ENCODE measurements at regions not wholly inside any gene's neighbourhood (a gene's known extent, or its start where the extent isn't known, plus 50 kb on each side); places are given as distances from the start of the nearest gene placed in this dataset.

DNA sequence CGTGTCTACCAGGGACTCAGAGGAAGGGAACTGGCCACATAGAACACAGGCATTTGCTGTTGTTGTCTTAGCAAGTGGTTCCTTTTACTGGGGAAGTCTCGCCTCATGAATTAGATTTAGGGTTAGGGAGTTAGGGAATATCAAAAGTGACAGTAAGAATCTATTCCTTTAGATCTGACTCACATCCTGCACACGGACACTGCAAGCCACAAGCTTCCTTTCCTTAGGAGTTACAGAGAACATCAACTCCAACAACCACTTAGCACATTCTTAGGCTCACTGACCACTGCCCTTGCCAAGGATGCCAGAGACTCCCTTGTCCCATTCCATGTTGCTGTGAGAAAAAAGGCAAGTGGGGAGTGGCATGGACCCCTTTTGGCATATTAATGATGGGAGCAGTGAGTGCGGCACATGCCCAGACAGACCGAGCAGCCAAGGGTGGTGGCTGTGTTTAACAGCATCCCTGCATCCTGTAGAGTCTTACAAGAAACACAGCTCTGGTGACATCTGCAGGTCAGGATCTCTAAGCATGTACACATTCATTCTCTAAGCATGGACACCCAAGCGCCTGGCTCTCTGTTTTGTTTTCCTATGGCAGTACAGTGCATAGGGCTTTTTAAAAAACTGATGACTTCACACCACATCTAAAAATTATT, 745.6 kb upstream of the RAB6C start:
- Histone ChIP-seq H3K9ac (no peak overlapping the region), H3K79me2 (ENCODE audit: low read depth) (no peaks in the 10 kb centered on the region), H3K4me2 (no peak overlapping the region), H2AFZ (replicated peaks) (no peak overlapping the region), H3K27ac (no peak overlapping the region), H3K36me3 (no peaks in the 10 kb centered on the region), H3K4me3 (no peak overlapping the region), H3K4me1 (no peaks in the 10 kb centered on the region), H3K9me3 (ENCODE audit: low read depth) (no peaks in the 10 kb centered on the region), H3F3A (ENCODE audit: low read depth) (no peaks in the 10 kb centered on the region), H3K27me3 (no peaks in the 10 kb centered on the region), H4K20me1 (ENCODE audit: low read depth) (no peaks in the 10 kb centered on the region)
- Mint-ChIP-seq H3K9me3 (peaks cover 15% of the 10 kb centered on the region), H3K4me3 (no peak overlapping the region), H3K27ac (no peak overlapping the region), H3K36me3 (no peaks in the 10 kb centered on the region), H3K27me3 (ENCODE audit: insufficient read depth, low read depth) (peaks cover 5% of the 10 kb centered on the region), H3K4me1 (peaks cover 4% of the 10 kb centered on the region)
- peak; percentile 52 for DNase-seq (ENCODE audit: low spot score)
- TF ChIP-seq, protein P1, sequence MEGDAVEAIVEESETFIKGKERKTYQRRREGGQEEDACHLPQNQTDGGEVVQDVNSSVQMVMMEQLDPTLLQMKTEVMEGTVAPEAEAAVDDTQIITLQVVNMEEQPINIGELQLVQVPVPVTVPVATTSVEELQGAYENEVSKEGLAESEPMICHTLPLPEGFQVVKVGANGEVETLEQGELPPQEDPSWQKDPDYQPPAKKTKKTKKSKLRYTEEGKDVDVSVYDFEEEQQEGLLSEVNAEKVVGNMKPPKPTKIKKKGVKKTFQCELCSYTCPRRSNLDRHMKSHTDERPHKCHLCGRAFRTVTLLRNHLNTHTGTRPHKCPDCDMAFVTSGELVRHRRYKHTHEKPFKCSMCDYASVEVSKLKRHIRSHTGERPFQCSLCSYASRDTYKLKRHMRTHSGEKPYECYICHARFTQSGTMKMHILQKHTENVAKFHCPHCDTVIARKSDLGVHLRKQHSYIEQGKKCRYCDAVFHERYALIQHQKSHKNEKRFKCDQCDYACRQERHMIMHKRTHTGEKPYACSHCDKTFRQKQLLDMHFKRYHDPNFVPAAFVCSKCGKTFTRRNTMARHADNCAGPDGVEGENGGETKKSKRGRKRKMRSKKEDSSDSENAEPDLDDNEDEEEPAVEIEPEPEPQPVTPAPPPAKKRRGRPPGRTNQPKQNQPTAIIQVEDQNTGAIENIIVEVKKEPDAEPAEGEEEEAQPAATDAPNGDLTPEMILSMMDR (IDR thresholded peaks at IDR 0.05): peak; percentile 45
- no peak for TF ChIP-seq EZH2phosphoT487 (IDR thresholded peaks at IDR 0.05)

DNA sequence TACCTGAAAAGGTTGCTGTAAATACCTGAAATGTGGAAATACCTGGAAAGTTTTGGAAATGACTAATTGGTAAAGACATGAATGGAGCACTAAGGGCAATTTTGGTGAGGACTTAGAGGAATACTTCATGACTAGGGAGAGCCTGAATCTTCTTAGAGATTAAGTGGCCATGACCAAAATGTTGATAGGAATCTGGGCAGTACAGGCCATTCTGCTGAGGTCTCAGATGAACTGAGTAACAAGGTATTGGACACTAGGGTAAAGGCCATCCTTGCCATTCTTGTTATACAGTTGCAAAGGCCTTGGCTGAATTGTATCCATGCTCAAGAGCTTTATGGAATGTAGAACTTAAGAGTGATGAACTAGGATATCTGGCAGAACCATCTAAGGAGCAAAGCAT, 742.9 kb upstream of the RAB6C start:
- H3K27ac ChIP-seq: no peak overlapping the region
- no peaks in the 10 kb centered on the region for H4K20me1 ChIP-seq (ENCODE audit: low read depth)
- Mint-ChIP-seq H3K36me3 (no peaks in the 10 kb centered on the region), H3K27me3 (ENCODE audit: insufficient read depth, low read depth) (peaks cover 6% of the 10 kb centered on the region), H3K9me3 (peaks cover 15% of the 10 kb centered on the region), H3K27ac (no peak overlapping the region), H3K4me3 (no peak overlapping the region), H3K4me1 (peaks cover 4% of the 10 kb centered on the region)
- H3F3A ChIP-seq (ENCODE audit: low read depth): no peaks in the 10 kb centered on the region
- H3K4me1 ChIP-seq: no peaks in the 10 kb centered on the region
- DNase-seq (ENCODE audit: low spot score): no peak
- no peaks in the 10 kb centered on the region for H3K9me3 ChIP-seq (ENCODE audit: low read depth)
- H2AFZ ChIP-seq (replicated peaks): no peak overlapping the region
- TF ChIP-seq EZH2 (IDR thresholded peaks at IDR 0.05): no peak
- TF ChIP-seq EZH2phosphoT487 (IDR thresholded peaks at IDR 0.05): no peak
- TF ChIP-seq, protein P1 (IDR thresholded peaks at IDR 0.05): no peak
- no peak overlapping the region for H3K4me3 ChIP-seq
- H3K4me2 ChIP-seq: no peak overlapping the region
- H3K36me3 ChIP-seq: no peaks in the 10 kb centered on the region
- H3K9ac ChIP-seq: no peak overlapping the region
- no peaks in the 10 kb centered on the region for H3K27me3 ChIP-seq
- no peaks in the 10 kb centered on the region for H3K79me2 ChIP-seq (ENCODE audit: low read depth)

DNA sequence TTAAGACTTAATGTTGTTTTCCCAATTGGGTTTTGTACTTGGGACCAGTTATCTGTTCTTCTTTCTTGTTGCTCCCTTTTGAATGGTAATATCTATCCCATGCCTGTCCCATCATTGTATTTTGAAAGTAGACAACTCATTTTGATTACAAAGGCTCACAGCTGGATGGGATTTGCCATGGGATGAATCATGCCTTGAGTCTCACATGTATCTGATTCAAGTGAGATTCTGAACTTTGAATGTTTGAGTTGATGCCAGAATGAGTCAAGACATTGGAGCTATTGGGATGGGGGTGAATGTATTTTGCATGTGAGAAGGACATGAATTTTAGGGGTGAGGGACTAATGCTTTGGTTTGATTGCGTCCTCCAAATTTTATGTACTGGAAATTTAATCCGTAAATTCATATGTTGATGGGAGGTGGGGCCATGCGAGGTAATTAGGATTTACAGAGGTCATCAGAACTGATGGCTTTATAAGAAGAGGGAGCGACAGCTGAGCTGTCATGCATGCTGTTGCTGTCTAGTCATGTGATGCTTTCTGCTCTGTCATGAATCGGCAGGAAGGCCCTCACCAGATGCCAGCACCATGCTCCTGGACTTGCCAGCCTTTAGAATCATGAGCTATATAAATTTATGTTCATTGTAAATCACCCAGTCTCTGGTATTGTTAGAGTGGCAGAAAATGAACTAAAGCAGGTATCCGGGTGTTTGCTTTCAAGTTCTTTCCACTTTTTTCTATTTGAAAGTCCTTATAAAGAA, 741.3 kb upstream of the RAB6C start:
- no peak overlapping the region for H3K27ac Mint-ChIP-seq
- H3F3A ChIP-seq (ENCODE audit: low read depth): no peaks in the 10 kb centered on the region
- H3K36me3 ChIP-seq: no peaks in the 10 kb centered on the region
- H3K9me3 ChIP-seq (ENCODE audit: low read depth): no peaks in the 10 kb centered on the region
- H3K4me3 Mint-ChIP-seq: no peak overlapping the region
- no peak for DNase-seq (ENCODE audit: low spot score)
- peaks cover 8% of the 10 kb centered on the region for H3K4me1 Mint-ChIP-seq
- H3K79me2 ChIP-seq (ENCODE audit: low read depth): no peaks in the 10 kb centered on the region
- no peak for TF ChIP-seq EZH2 (IDR thresholded peaks at IDR 0.05)
- TF ChIP-seq, protein P1 (IDR thresholded peaks at IDR 0.05): no peak
- no peak for TF ChIP-seq EZH2phosphoT487 (IDR thresholded peaks at IDR 0.05)
- H3K27me3 Mint-ChIP-seq (ENCODE audit: insufficient read depth, low read depth): peaks cover 7% of the 10 kb centered on the region
- no peaks in the 10 kb centered on the region for H3K27me3 ChIP-seq
- H4K20me1 ChIP-seq (ENCODE audit: low read depth): no peaks in the 10 kb centered on the region
- H3K4me3 ChIP-seq: no peak overlapping the region
- H3K4me2 ChIP-seq: no peak overlapping the region
- no peak overlapping the region for H3K9ac ChIP-seq
- no peaks in the 10 kb centered on the region for H3K36me3 Mint-ChIP-seq
- H3K27ac ChIP-seq: no peak overlapping the region
- H2AFZ ChIP-seq (replicated peaks): no peak overlapping the region
- peaks cover 15% of the 10 kb centered on the region for H3K9me3 Mint-ChIP-seq
- no peaks in the 10 kb centered on the region for H3K4me1 ChIP-seq

Data from neural progenitor cell (in vitro differentiated cells).